Mucosa of descending colon (tissue), 3 donors: ENCODE measurements at regions not wholly inside any gene's neighbourhood (a gene's known extent, or its start where the extent isn't known, plus 50 kb on each side); places are given as distances from the start of the nearest gene placed in this dataset.

Source experiments
- ATAC-seq: fragments of 200-7000 bp; cut with Tn5 transposase; one replicate; pipeline ENCODE4 v1.9.1; 2020; ENCODE audit warnings: mild to moderate bottlenecking, moderate library complexity
- DNase-seq, 3 donors: peaks; one replicate each; pipeline ENCODE4 v3.0.0-alpha.2; 2020
- H3K36me3 ChIP-seq: fragments of 200-600 bp; one replicate; pipeline ENCODE4 v1.8.0; 2021; ENCODE audit warnings: low read depth, mild to moderate bottlenecking
- H3K4me1 ChIP-seq: fragments of 200-600 bp; one replicate; pipeline ENCODE4 v1.8.0; 2021; ENCODE audit warnings: low read depth, mild to moderate bottlenecking
- H3K4me3 ChIP-seq: fragments of 200-600 bp; one replicate; pipeline ENCODE4 v1.8.0; 2021; ENCODE audit warnings: mild to moderate bottlenecking
- H3K9me3 ChIP-seq: fragments of 200-600 bp; one replicate; pipeline ENCODE4 v1.8.0; 2021; ENCODE audit warnings: mild to moderate bottlenecking
- CTCF ChIP-seq: fragments of 200-600 bp; IDR thresholded peaks from one replicate; pipeline ENCODE4 v1.8.0; 2022; ENCODE audit warnings: antibody characterized with exemption, mild to moderate bottlenecking
- intact Hi-C, 2 donors: fragments of 100-400 bp; cut with DNase I in 1 of 2; cut with micrococcal nuclease in 1 of 2; formaldehyde crosslinking; loops; one replicate each; pipeline versions ENCODE4 v1.11.0 to v1.11.1; 2022; cut with DNase I, micrococcal nuclease
- donor health status: DM: no; HTN: no; CAD: no; lungs with moderate emphysema.
- donor health status: DM: no; HTN: no; CAD: no.
- donor health status: DM: no; HTN: yes; CAD: no.

GRCh38 chr1:221200464-221200863 lies 321.2 kb downstream of the HLX start:
- Histone ChIP-seq H3K36me3 (no peaks in the 10 kb centered on the region), H3K4me1 (no peaks in the 10 kb centered on the region), H3K9me3 (no peaks in the 10 kb centered on the region), H3K4me3 (no peak overlapping the region)
- intact Hi-C loops: no loop called here
- ATAC-seq (no peak), DNase-seq (no peak)
- TF ChIP-seq CTCF: no peak

GRCh38 chr1:221201773-221202172 lies 322.5 kb downstream of the HLX start:
- intact Hi-C loops: no loop called here
- Histone ChIP-seq H3K36me3 (no peaks in the 10 kb centered on the region), H3K4me3 (no peak overlapping the region), H3K4me1 (no peaks in the 10 kb centered on the region), H3K9me3 (no peaks in the 10 kb centered on the region)
- DNase-seq (no peak), ATAC-seq (no peak)
- no peak for TF ChIP-seq CTCF

GRCh38 chr1:221203224-221204054 lies 324.2 kb downstream of the HLX start:
- peak; percentile 59 to 78 (median 64) for DNase-seq

GRCh38 chr1:221204055-221204833 lies 325.0 kb downstream of the HLX start:
- no peaks in the 10 kb centered on the region for H3K9me3 ChIP-seq
- no peak for TF ChIP-seq CTCF
- ATAC-seq (no peak), DNase-seq (no peak)
- intact Hi-C loops: no loop called here
- no peaks in the 10 kb centered on the region for H3K4me1 ChIP-seq
- H3K36me3 ChIP-seq: no peaks in the 10 kb centered on the region
- H3K4me3 ChIP-seq: no peak overlapping the region

More at GRCh38 chr1:221203224-221204054, 324.2 kb downstream of the HLX start:
- H3K4me3 ChIP-seq: no peak overlapping the region
- no peaks in the 10 kb centered on the region for H3K9me3 ChIP-seq
- H3K4me1 ChIP-seq: no peaks in the 10 kb centered on the region
- peak; percentile 66 for ATAC-seq
- no peaks in the 10 kb centered on the region for H3K36me3 ChIP-seq
- intact Hi-C loops: no loop called here
- peak; percentile 65 for TF ChIP-seq CTCF

GRCh38 chr1:221206076-221206475 lies 326.8 kb downstream of the HLX start:
- intact Hi-C loops: no loop called here
- Histone ChIP-seq H3K4me3 (no peak overlapping the region), H3K4me1 (no peaks in the 10 kb centered on the region), H3K9me3 (no peaks in the 10 kb centered on the region), H3K36me3 (no peaks in the 10 kb centered on the region)
- TF ChIP-seq CTCF: no peak
- DNase-seq (no peak), ATAC-seq (no peak)
